CD14-positive monocyte (primary cell): ENCODE measurements at regions not wholly inside any gene's neighbourhood (a gene's known extent, or its start where the extent isn't known, plus 50 kb on each side); places are given as distances from the start of the nearest gene placed in this dataset.

Experiments used
- DNase-seq, 3 donors: peaks; one replicate each; pipeline ENCODE4 v3.0.0-alpha.2; 2011 to 2022
- H2AFZ ChIP-seq: 2 replicates; pipeline ENCODE4 v1.6.0; 2012; ENCODE audit warnings: mild to moderate bottlenecking, low read depth, low read length, inconsistent platforms; ENCODE audit not compliant: insufficient read depth, poor library complexity, severe bottlenecking
- H3K27ac ChIP-seq, 2 donors: 1 replicate in 1 of 2; 2 replicates in 1 of 2; pipeline ENCODE4 v1.5.1; 2012 to 2013; ENCODE audit warnings: low read length in 2 of 2, control low read depth in 1 of 2, inconsistent platforms in 1 of 2, low read depth in 1 of 2, mild to moderate bottlenecking in 1 of 2
- H3K27me3 ChIP-seq, 2 donors: one replicate each; pipeline versions ENCODE4 v1.6.0 to v1.6.1; 2011 to 2013; ENCODE audit warnings: low read length in 2 of 2; ENCODE audit not compliant: control insufficient read depth in 2 of 2, insufficient read depth in 2 of 2
- H3K36me3 ChIP-seq, 2 donors: replicated peaks in 1 of 2; 1 replicate in 1 of 2; 2 replicates in 1 of 2; pipeline versions ENCODE4 v1.5.1 to v1.6.1; 2012 to 2013; ENCODE audit warnings: low read length in 2 of 2, control low read depth in 1 of 2, inconsistent platforms in 1 of 2, mild to moderate bottlenecking in 1 of 2; ENCODE audit not compliant: insufficient read depth in 2 of 2, control insufficient read depth in 1 of 2
- H3K4me1 ChIP-seq, 2 donors: 1 replicate in 1 of 2; 2 replicates in 1 of 2; pipeline versions ENCODE4 v1.5.1 to v1.6.1; 2012 to 2013; ENCODE audit warnings: low read length in 2 of 2, control low read depth in 1 of 2, inconsistent platforms in 1 of 2, mild to moderate bottlenecking in 1 of 2, moderate library complexity in 1 of 2; ENCODE audit not compliant: insufficient read depth in 2 of 2, control insufficient read depth in 1 of 2
- H3K4me2 ChIP-seq: replicated peaks from 2 replicates; pipeline ENCODE3; 2012; ENCODE audit warnings: low read length, moderate library complexity, mild to moderate bottlenecking; ENCODE audit not compliant: poor library complexity, severe bottlenecking; ENCODE audit errors: extremely low read depth
- H3K4me3 ChIP-seq, 3 experiments: fragments of 200-600 bp in 1 of 3; sonication (generic) in 1 of 3; replicated peaks in 1 of 3; 1 replicate in 2 of 3; 2 replicates in 1 of 3; pipeline ENCODE4 v1.5.1; 2011 to 2013; ENCODE audit warnings: low read length in 3 of 3, mild to moderate bottlenecking in 3 of 3, control low read depth in 2 of 3, low read depth in 2 of 3, inconsistent platforms in 1 of 3, moderate library complexity in 1 of 3
- H3K79me2 ChIP-seq: 2 replicates; pipeline ENCODE4 v1.6.0; 2012; ENCODE audit warnings: mild to moderate bottlenecking, control low read depth, inconsistent platforms, low read length, moderate library complexity; ENCODE audit not compliant: insufficient read depth
- H3K9ac ChIP-seq: 2 replicates; pipeline ENCODE4 v1.6.0; 2017; ENCODE audit warnings: low read length, mild to moderate bottlenecking; ENCODE audit not compliant: insufficient read depth, poor library complexity, severe bottlenecking
- H3K9me3 ChIP-seq, 2 donors: replicated peaks in 1 of 2; 1 replicate in 1 of 2; 2 replicates in 1 of 2; pipeline versions ENCODE4 v1.5.1 to v1.6.1; 2012 to 2013; ENCODE audit warnings: low read length in 2 of 2, control low read depth in 1 of 2; ENCODE audit not compliant: control insufficient read depth in 1 of 2, insufficient read depth in 1 of 2
- H4K20me1 ChIP-seq: 2 replicates; pipeline ENCODE4 v1.6.0; 2012; ENCODE audit warnings: mild to moderate bottlenecking, low read length, control low read depth, moderate library complexity; ENCODE audit not compliant: insufficient read depth
- H3K27ac Mint-ChIP-seq, 7 donors: one replicate each; pipeline ENCODE4 v1.8.0; 2020; ENCODE audit warnings: mild to moderate bottlenecking in 7 of 7, mixed read lengths in 7 of 7, moderate library complexity in 6 of 7, inconsistent platforms in 2 of 7
- H3K27me3 Mint-ChIP-seq, 3 donors: one replicate each; pipeline ENCODE4 v1.8.0; 2021 to 2022; ENCODE audit warnings: low read depth in 3 of 3, mild to moderate bottlenecking in 3 of 3, mixed read lengths in 3 of 3, moderate library complexity in 3 of 3, inconsistent platforms in 1 of 3
- H3K36me3 Mint-ChIP-seq, 2 donors: one replicate each; pipeline ENCODE4 v1.8.0; 2020; ENCODE audit warnings: mixed read lengths in 2 of 2, inconsistent platforms in 1 of 2, mild to moderate bottlenecking in 1 of 2
- H3K4me1 Mint-ChIP-seq: one replicate; pipeline ENCODE4 v1.8.0; 2020; ENCODE audit warnings: mild to moderate bottlenecking, mixed read lengths
- H3K4me3 Mint-ChIP-seq, 2 donors: one replicate each; pipeline ENCODE4 v1.8.0; 2020; ENCODE audit warnings: mild to moderate bottlenecking in 2 of 2, mixed read lengths in 2 of 2, moderate library complexity in 1 of 2
- H3K9me3 Mint-ChIP-seq, 7 donors: one replicate each; pipeline ENCODE4 v1.8.0; 2020 to 2022; ENCODE audit warnings: mixed read lengths in 7 of 7, mild to moderate bottlenecking in 6 of 7, moderate library complexity in 6 of 7, inconsistent platforms in 2 of 7
- CTCF ChIP-seq: fragments of 200-600 bp; IDR thresholded peaks from one replicate; pipeline ENCODE4 v1.8.0; 2022; ENCODE audit warnings: antibody characterized with exemption, mild to moderate bottlenecking
- WGBS: methylation state at CpG from one replicate; pipeline ENCODE4 v1.1.5; 2013; ENCODE audit warnings: missing lambda C conversion rate; ENCODE audit not compliant: insufficient coverage; 5-methylcytosine and 5-hydroxymethylcytosine counted together
- intact Hi-C, 2 donors: fragments of 100-400 bp; cut with micrococcal nuclease; formaldehyde crosslinking; loops; one replicate each; pipeline versions ENCODE4 v1.15.0 to v1.15.1; 2023

GRCh38 chrX:128365492-128365891 lies 313.3 kb upstream of the ACTRT1 start:
- H3K4me1 Mint-ChIP-seq, result no peaks in the 10 kb centered on the region

GRCh38 chrX:128335671-128336070 lies 283.5 kb upstream of the ACTRT1 start:
- Histone ChIP-seq H3K9ac (no peak overlapping the region), H3K9me3 (no peaks in the 10 kb centered on the region), H3K27ac (no peak overlapping the region), H3K4me1 (no peaks in the 10 kb centered on the region), H3K36me3 (no peaks in the 10 kb centered on the region), H3K79me2 (no peaks in the 10 kb centered on the region), H3K4me3 (no peak overlapping the region), H2AFZ (no peak overlapping the region), H3K27me3 (no peaks in the 10 kb centered on the region), H4K20me1 (no peaks in the 10 kb centered on the region), H3K4me2 (no peak overlapping the region)
- H3K27me3 Mint-ChIP-seq, result no peaks in the 10 kb centered on the region
- no peaks in the 10 kb centered on the region for H3K36me3 Mint-ChIP-seq
- no peaks in the 10 kb centered on the region for H3K9me3 Mint-ChIP-seq
- no CpG with 5 or more reads among the region's 1 CpG for WGBS
- no peaks in the 10 kb centered on the region for H3K4me1 Mint-ChIP-seq
- TF ChIP-seq CTCF, result no peak
- H3K4me3 Mint-ChIP-seq, result no peak overlapping the region
- H3K27ac Mint-ChIP-seq, result no peak overlapping the region
- no peak for DNase-seq
- intact Hi-C loops, result no loop called here

More at GRCh38 chrX:128365492-128365891, 313.3 kb upstream of the ACTRT1 start:
- no peaks in the 10 kb centered on the region for H3K9me3 ChIP-seq
- H2AFZ ChIP-seq, result no peak overlapping the region
- no peak for TF ChIP-seq CTCF
- no peaks in the 10 kb centered on the region for H4K20me1 ChIP-seq
- Mint-ChIP-seq H3K27ac (no peak overlapping the region), H3K4me3 (no peak overlapping the region), H3K36me3 (no peaks in the 10 kb centered on the region), H3K9me3 (peaks cover 0 to 2% (median 0%) of the 10 kb centered on the region in 7 donors), H3K27me3 (peaks cover 0 to 2% (median 2%) of the 10 kb centered on the region in 3 donors)
- 40% methylated on average over 1 of the region's 3 CpGs for WGBS
- no peak overlapping the region for H3K9ac ChIP-seq
- no peaks in the 10 kb centered on the region for H3K27me3 ChIP-seq
- DNase-seq, result no peak
- H3K27ac ChIP-seq, result no peak overlapping the region
- intact Hi-C loops, result no loop called here
- H3K36me3 ChIP-seq, result no peaks in the 10 kb centered on the region
- no peaks in the 10 kb centered on the region for H3K79me2 ChIP-seq
- no peak overlapping the region for H3K4me2 ChIP-seq
- H3K4me1 ChIP-seq, result no peaks in the 10 kb centered on the region
- H3K4me3 ChIP-seq, result no peak overlapping the region
